ENCODE measurements at regions not wholly inside any gene's neighbourhood (a gene's known extent, or its start where the extent isn't known, plus 50 kb on each side); places are given as distances from the start of the nearest gene placed in this dataset.

GRCh38 chr5:62689599-62690368 is 111.2 kb downstream of the LRRC70 start:
- no peak for TF ChIP-seq POLR2AphosphoS5 (IDR thresholded peaks at IDR 0.05)
- no peak for TF ChIP-seq CTCF (IDR thresholded peaks at IDR 0.05; ENCODE audit: poor library complexity, severe bottlenecking)
- TF ChIP-seq SMC3 (conservative IDR thresholded peaks at IDR 0.05; ENCODE audit: poor library complexity): no peak
- no peak for TF ChIP-seq RAD21 (conservative IDR thresholded peaks at IDR 0.05)
- TF ChIP-seq EZH2 (IDR thresholded peaks at IDR 0.05; ENCODE audit: borderline replicate concordance, insufficient read depth, low read length, poor library complexity, severe bottlenecking): no peak
